HG03460 (cell line): ENCODE measurements at regions not wholly inside any gene's neighbourhood (a gene's known extent, or its start where the extent isn't known, plus 50 kb on each side); places are given as distances from the start of the nearest gene placed in this dataset.
"Not testable (repeated sequence)": the region's sequence is repeated elsewhere in the genome, so short reads cannot be mapped to it uniquely, and the experiment has no call there.

Experiments
- ATAC-seq: cut with Tn5 transposase; IDR thresholded peaks from one replicate; pipeline ENCODE4 v1.9.1; 2021; ENCODE audit not compliant: unreplicated experiment

DNA sequence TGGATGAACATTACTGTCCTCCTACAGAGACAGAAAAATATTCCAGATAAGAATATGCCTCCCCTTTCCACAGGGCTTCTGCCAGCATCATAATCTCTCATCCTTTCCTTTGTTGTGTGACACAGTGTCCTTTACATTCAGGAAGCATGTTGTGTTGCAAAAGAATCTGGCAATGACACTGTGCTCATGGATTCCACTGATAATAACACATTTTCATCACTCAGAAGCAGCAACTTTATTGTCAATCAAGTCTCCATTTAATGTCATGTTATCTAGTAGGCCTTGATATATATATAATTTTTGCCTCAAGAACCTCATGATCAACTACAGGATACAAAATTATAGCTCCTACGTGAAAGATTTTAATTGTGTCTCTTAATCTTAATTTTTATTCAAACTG lies 833.9 kb downstream of the FSTL5 start:
- ATAC-seq: no peak

DNA sequence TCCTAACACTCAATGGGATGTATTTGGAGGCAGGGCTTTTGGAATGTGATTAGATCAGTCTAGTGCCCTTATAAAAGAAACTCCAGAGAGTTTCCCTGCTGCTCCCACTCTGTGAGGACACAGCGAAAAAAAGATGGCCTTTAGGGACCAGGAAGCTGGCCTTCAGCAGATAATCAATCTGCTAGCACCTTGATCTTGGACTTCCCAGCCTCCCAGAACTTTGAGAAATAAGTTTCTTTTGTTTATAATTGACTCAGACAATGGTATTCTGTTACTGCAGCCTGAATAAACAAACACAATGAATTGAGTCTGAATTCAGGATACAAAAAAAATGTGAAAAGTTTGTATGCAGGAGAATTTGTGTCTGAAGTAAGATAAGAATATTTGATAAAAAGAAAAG lies 842.1 kb downstream of the FSTL5 start:
- ATAC-seq: no peak

- no peak for ATAC-seq
Observed at GRCh38 chr4:161320377-161320776, 843.4 kb downstream of the FSTL5 start.

GRCh38 chr4:161317000-161317399 lies 846.8 kb downstream of the FSTL5 start:
- no peak for ATAC-seq

GRCh38 chr4:161314371-161314770 lies 849.4 kb downstream of the FSTL5 start:
- ATAC-seq: no peak

DNA sequence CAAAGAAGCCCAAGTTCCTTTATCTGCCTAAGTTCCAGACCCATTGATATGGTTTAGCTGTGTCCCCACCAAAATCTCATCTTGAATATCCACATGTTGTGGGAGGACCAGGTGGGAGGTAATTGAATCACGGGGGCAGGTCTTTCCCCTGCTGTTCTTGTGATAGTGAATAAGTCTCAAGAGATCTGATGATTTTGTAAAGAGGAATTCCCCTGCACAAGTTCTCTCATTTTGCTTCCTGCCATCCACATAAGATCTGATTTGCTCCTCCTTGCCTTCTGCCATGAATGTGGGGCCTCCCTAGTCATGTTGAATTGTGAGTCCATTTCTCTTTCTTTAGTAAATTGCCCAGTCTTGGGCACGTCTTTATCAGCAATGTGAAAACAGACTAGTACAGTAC lies 860.2 kb downstream of the FSTL5 start:
- no peak for ATAC-seq

GRCh38 chr4:161291222-161291621 lies 872.6 kb downstream of the FSTL5 start:
- ATAC-seq: no peak

- ATAC-seq: no peak
Observed at GRCh38 chr4:161287678-161288352, 876.0 kb downstream of the FSTL5 start.

DNA sequence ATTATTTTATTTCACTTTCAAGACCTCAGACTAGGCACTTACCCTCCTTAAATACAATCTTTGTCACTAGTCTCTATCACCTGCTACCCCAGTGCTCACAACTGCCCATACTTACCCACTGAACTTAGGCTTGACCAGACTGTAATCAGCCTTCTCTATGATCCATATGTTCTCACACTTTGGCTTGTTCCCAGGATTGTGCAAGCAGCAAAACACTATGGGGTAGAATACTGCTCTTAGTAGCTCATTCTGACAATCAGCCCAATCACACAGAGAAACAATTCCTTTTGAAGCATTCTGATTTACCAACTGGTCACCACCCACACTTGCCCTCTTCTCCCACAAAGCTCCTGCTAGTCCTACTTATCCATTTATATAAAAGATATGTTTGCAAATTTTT lies 878.3 kb downstream of the FSTL5 start:
- ATAC-seq: no peak

GRCh38 chr4:161280929-161281328 lies 882.9 kb downstream of the FSTL5 start:
- no peak for ATAC-seq

DNA sequence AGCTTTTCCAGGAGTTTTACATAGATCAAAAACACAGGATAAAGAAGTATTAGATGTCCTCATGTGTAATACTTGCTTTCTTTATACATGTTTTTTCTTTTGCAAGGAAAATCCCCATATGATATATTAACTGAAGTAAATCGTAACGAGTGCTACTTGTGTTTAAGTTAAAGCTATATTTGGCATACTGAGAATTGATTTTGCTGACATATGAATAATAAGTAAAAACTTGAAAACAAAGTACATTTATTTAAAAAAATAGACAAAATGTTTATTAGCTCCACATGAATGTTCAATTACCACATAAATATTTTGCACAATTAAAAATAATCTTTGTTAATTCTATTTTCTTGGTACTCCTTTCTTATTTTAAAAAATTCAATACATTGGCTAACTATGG lies 884.7 kb downstream of the FSTL5 start:
- ATAC-seq: no peak

- ATAC-seq: not testable (repeated sequence)
Observed at GRCh38 chr4:161277150-161277787, 886.5 kb downstream of the FSTL5 start.

- ATAC-seq: no peak
Observed at GRCh38 chr4:161273607-161274006, 890.2 kb downstream of the FSTL5 start.

DNA sequence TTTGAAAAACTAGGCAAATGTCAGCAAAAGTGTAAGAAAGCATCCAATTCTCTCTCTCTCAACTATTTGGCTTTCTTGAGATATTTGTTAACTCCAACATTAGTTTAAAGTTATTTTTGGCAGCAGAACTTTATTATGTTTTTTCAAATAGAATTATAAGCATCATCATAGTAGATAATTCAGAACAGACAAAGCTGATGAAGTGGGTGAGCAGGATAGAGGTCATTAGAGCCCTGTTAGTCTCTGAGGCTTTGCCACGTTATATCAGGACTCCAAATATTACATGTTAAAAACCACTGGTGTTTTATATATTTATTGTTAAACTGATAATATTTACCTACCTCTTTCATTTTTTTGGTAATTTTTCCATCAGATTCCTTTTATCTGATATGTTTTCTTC lies 903.0 kb downstream of the FSTL5 start:
- ATAC-seq: no peak

DNA sequence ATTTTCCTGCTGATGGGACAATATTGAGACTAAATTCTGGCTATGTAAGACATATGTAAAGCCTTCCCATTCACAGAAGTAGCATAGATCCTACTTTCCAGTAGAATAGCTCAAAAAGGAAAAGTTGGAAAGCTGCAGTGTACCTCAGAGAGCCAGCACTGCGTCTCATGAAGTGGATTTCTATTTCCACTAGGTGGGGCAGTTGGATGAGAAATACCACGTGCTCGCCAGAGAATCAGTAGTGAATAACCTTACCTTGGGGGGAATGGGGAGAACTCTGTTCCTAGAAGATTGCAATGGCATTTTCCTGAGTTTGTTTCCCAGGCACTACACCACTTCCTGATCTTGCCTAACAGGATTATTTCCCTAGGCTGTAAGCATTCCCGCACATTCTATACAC lies 907.1 kb downstream of the FSTL5 start:
- ATAC-seq: no peak

DNA sequence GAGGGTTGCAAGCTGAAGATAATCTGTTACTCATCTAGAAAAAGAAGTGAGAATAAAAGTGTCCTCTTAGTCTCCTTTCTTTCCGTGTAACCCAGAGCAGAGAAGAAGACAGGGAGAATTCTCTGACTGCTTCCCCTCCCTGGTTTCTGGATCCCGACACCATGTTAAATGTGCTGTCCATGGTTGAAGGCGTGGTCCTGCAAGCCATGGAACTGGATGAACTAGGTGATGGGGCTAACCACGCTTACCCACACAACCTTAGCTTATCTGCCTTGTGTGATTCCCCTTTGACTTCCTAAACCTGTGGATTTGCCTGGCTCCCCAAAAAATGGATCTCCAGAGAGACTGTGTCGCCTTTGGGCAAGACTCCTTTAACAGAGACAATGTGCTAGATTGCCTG lies 907.6 kb downstream of the FSTL5 start:
- ATAC-seq: no peak

- ATAC-seq: no peak
Observed at GRCh38 chr4:161254375-161254774, 909.4 kb downstream of the FSTL5 start.

DNA sequence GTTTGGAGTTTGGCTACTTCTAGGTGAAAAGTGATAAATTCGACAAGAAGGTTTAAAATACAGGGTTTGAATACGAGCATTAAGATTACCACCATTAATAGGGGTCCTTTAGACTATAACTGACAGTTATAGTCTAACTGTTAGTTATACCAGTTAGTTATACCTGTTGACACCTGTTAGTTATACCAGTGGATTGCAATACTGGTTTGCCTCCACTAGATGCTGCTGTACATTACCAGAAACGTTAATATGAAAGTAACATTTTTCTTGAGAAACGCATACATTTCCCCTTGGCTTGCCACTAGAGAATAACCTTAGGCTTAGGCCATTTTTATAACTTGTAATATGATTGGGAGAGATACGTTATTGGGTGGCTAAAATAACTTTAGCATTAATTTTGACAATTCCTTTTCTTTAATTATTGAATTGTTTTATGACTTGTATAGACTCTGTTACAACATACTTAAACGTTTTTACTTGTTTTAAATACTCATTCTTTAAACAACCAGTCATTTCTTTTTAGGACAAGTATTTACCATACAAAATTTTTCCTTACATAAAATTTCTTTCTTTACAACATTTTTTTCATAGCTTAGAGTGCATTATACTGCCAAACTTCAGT lies 911.2 kb downstream of the FSTL5 start:
- peak; percentile 62 for ATAC-seq

DNA sequence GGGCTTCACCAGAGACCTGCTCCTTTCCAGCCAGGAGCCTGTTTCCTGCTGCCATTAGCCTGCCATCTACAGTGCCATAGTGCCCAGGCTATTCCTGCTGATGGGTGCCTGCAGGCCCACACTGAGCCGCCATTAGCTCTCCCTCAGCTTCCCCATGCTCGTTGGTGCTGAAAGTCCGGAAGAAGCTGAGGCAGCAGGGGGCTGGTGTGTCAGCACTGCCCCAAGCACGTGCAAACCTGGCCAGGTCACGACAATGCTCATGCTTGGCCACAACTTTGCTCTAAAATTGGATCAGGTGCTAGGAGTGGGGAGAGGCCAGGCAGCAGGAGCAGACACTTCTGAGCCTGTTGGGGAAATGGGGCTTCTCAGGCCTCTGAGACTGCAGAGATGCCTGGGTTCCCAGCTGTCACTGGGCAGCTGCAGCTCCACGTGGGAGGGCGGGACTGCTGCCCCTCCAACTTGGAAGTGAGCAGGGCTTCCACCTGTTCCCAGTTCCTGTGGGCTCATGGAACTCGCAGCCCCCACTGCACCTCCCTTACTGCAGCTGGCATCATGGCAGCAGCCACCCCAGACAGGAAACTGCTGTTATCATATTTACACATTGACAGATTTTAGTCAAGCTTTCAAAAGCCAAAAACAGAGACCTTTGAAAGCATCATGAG lies 913.9 kb downstream of the FSTL5 start:
- no peak for ATAC-seq

- no peak for ATAC-seq
Observed at GRCh38 chr4:161248880-161249279, 914.9 kb downstream of the FSTL5 start.

DNA sequence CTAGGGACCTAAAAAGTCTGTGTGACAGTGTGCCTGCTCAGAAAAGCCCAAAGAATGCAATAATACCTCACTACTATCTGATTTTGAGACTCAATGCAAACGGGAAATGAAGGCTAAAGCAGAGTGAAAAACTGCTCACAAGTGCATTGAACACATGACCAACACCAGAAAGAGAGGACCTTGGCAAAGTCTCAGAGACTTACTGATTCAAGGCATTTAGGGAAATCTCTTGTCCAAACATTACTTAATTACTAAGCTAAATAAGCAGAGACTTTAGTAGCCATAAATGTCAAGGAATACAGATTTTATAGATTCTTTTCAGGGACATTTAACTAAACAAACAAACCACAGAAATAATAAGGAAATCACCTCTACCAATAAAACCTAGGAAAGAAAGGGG lies 916.0 kb downstream of the FSTL5 start:
- ATAC-seq: no peak

GRCh38 chr4:161238033-161238432 lies 925.8 kb downstream of the FSTL5 start:
- ATAC-seq: no peak
